ENCODE measurements at regions not wholly inside any gene's neighbourhood (a gene's known extent, or its start where the extent isn't known, plus 50 kb on each side); places are given as distances from the start of the nearest gene placed in this dataset.

DNA sequence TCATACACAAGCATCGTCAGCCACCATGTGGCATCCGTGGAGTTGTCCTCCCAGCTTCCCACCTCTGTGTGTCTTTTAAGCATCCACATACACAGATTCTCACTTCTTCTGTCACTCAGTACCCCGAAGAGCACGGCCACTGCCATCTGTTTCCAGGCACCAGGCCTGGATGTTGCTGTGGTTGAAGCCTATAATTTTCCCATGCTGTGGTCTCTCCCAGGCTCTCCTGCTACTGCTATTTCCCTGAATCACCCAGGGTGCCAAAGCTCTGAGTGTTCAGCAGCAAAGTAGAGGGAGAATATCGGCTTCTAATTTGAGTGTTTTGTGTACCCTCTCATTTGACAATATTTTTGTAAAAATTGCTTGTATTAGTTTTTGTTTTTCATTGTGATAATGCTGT is 265.7 kb downstream of the DIPK2A start:
- TF ChIP-seq, protein P1, sequence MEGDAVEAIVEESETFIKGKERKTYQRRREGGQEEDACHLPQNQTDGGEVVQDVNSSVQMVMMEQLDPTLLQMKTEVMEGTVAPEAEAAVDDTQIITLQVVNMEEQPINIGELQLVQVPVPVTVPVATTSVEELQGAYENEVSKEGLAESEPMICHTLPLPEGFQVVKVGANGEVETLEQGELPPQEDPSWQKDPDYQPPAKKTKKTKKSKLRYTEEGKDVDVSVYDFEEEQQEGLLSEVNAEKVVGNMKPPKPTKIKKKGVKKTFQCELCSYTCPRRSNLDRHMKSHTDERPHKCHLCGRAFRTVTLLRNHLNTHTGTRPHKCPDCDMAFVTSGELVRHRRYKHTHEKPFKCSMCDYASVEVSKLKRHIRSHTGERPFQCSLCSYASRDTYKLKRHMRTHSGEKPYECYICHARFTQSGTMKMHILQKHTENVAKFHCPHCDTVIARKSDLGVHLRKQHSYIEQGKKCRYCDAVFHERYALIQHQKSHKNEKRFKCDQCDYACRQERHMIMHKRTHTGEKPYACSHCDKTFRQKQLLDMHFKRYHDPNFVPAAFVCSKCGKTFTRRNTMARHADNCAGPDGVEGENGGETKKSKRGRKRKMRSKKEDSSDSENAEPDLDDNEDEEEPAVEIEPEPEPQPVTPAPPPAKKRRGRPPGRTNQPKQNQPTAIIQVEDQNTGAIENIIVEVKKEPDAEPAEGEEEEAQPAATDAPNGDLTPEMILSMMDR (conservative IDR thresholded peaks at IDR 0.05; ENCODE audit: control insufficient read depth, insufficient read depth, low read depth, low read length): no peak
- no peak overlapping the region for H3K4me3 ChIP-seq (ENCODE audit: control insufficient read depth, low read depth, low read length)
- no peak for DNase-seq (ENCODE audit: low read depth)

- DNase-seq (ENCODE audit: low read depth): no peak
- TF ChIP-seq, protein P1 (conservative IDR thresholded peaks at IDR 0.05; ENCODE audit: control insufficient read depth, insufficient read depth, low read depth, low read length): no peak
- H3K4me3 ChIP-seq (ENCODE audit: control insufficient read depth, low read depth, low read length): no peak overlapping the region
These were observed 269.8 kb downstream of the DIPK2A start for GRCh38 chr3:144241404-144241803.

DNA sequence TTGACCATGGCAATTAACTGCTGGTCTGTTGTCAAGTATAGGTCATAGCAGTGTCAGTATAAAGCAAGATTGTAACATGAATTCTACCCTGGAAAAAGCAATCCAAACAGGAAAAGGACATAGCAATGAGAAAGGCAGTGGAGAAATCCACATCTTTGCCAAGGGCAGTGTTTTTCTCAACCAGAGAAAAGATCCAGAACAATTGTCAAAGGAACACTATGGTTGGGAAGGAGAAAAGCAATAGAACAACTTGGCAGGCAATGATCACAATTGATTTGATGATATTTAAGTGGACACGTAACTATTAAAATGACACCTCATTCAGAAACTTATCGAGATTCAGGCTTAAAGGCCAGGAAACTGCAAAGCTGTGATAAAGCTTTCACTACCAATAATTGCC is 271.1 kb downstream of the DIPK2A start:
- H3K4me3 ChIP-seq (ENCODE audit: control insufficient read depth, low read depth, low read length): no peak overlapping the region
- TF ChIP-seq, protein P1 (conservative IDR thresholded peaks at IDR 0.05; ENCODE audit: control insufficient read depth, insufficient read depth, low read depth, low read length): no peak
- no peak for DNase-seq (ENCODE audit: low read depth)

- H3K4me3 ChIP-seq (ENCODE audit: control insufficient read depth, low read depth, low read length): no peak overlapping the region
- TF ChIP-seq, protein P1 (conservative IDR thresholded peaks at IDR 0.05; ENCODE audit: control insufficient read depth, insufficient read depth, low read depth, low read length): no peak
- no peak for DNase-seq (ENCODE audit: low read depth)
These were observed 273.0 kb downstream of the DIPK2A start for GRCh38 chr3:144244662-144245061.

DNA sequence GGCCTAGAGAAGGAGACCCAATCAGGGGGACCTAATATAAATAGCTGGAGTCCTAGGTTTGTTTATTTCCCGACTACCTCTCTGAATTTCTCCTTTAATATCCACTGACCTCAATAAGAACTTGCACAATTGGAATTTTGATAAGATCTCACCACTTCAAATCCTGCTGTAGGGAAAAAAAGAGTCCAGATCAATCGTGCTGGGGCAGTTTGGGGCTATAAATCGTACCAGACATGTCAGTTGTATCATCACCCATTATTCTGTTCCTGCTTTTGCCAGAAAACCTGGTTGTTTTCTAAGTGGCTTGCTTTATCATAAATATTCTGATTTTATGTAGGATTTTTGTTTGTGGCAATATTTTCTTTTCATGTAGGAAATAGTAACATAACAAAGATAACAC is 281.3 kb downstream of the DIPK2A start:
- no peak overlapping the region for H3K4me3 ChIP-seq (ENCODE audit: control insufficient read depth, low read depth, low read length)
- TF ChIP-seq, protein P1 (conservative IDR thresholded peaks at IDR 0.05; ENCODE audit: control insufficient read depth, insufficient read depth, low read depth, low read length): no peak

DNA sequence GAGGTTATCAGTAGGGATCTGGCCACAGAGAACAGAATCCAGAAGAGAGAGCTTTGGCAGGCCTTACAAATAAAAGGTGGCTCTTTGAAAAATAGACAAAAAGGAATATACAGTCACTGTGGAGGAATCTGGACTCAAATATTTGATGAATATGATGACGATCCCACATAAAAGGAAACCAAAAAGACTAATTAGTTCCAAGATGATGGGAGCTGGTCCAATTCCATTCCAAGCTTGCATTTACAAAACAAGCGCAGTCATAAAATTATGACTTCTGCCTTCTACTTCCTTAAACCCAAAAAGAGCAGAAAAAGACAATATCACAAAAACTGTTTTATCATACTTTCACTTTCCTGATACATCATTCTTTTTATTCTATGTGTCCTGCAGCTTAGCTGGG is 285.8 kb downstream of the DIPK2A start:
- TF ChIP-seq, protein P1 (conservative IDR thresholded peaks at IDR 0.05; ENCODE audit: control insufficient read depth, insufficient read depth, low read depth, low read length): no peak
- H3K4me3 ChIP-seq (ENCODE audit: control insufficient read depth, low read depth, low read length): no peak overlapping the region
- DNase-seq (ENCODE audit: low read depth): no peak

More for the DNA sequence above, 281.3 kb downstream of the DIPK2A start:
- no peak for DNase-seq (ENCODE audit: low read depth)

- no peak overlapping the region for H3K4me3 ChIP-seq (ENCODE audit: control insufficient read depth, low read depth, low read length)
- DNase-seq (ENCODE audit: low read depth): no peak
- TF ChIP-seq, protein P1 (conservative IDR thresholded peaks at IDR 0.05; ENCODE audit: control insufficient read depth, insufficient read depth, low read depth, low read length): no peak
These were observed 287.6 kb downstream of the DIPK2A start for GRCh38 chr3:144259267-144259666.
